22Rv1 (cell line): ENCODE measurements at regions not wholly inside any gene's neighbourhood (a gene's known extent, or its start where the extent isn't known, plus 50 kb on each side); places are given as distances from the start of the nearest gene placed in this dataset.

ENCODE experiments used
- ZFX ChIP-seq: fragments of 450-650 bp; IDR thresholded peaks from 2 replicates; pipeline ENCODE4 v1.6.1; 2017; ENCODE audit warnings: antibody characterized with exemption, borderline replicate concordance
- TF ChIP-seq, protein P1 (sequence below): fragments of 450-650 bp; IDR thresholded peaks from 2 replicates; pipeline ENCODE4 v1.5.1; 2017; ENCODE audit warnings: mild to moderate bottlenecking

DNA sequence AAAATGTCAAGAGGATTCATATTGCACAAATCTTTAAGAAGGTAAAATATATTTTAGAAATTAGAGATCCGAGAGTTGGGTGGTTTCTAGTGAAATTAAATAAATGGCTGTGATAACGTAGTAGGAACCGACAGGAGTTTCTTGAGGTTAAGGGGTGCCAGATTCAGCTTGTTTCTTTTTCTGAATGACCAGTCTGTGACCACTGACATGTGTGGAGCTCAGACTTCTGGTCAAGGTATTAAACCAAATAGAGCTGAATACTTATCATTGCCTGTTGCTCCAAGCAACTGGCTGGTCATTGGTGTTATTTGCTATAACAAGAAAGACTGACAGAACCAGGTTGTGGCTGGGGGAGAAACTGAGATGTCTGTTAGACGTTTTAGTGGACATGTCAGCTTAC is 408.2 kb upstream of the HS6ST1 start:
- TF ChIP-seq, protein P1, sequence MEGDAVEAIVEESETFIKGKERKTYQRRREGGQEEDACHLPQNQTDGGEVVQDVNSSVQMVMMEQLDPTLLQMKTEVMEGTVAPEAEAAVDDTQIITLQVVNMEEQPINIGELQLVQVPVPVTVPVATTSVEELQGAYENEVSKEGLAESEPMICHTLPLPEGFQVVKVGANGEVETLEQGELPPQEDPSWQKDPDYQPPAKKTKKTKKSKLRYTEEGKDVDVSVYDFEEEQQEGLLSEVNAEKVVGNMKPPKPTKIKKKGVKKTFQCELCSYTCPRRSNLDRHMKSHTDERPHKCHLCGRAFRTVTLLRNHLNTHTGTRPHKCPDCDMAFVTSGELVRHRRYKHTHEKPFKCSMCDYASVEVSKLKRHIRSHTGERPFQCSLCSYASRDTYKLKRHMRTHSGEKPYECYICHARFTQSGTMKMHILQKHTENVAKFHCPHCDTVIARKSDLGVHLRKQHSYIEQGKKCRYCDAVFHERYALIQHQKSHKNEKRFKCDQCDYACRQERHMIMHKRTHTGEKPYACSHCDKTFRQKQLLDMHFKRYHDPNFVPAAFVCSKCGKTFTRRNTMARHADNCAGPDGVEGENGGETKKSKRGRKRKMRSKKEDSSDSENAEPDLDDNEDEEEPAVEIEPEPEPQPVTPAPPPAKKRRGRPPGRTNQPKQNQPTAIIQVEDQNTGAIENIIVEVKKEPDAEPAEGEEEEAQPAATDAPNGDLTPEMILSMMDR: no peak
- no peak for TF ChIP-seq ZFX
